Esophagus muscularis mucosa (tissue), 4 donors: ENCODE measurements at regions not wholly inside any gene's neighbourhood (a gene's known extent, or its start where the extent isn't known, plus 50 kb on each side); places are given as distances from the start of the nearest gene placed in this dataset.

Experiments
- EP300 ChIP-seq: sonication (generic); formaldehyde crosslinking; IDR thresholded peaks from one replicate; pipeline ENCODE4 v1.6.1; 2017; ENCODE audit warnings: antibody characterized with exemption
- POLR2A ChIP-seq: fragments of 450-650 bp; IDR thresholded peaks from one replicate; pipeline ENCODE4 v1.6.1; 2017; ENCODE audit warnings: antibody characterized with exemption, moderate library complexity, mild to moderate bottlenecking, low read depth
- POLR2AphosphoS5 ChIP-seq, 2 donors: sonication (generic); formaldehyde crosslinking; IDR thresholded peaks; one replicate each; pipeline ENCODE4 v1.6.1; 2017; ENCODE audit warnings: antibody characterized with exemption in 2 of 2
- TF ChIP-seq, protein P1 (sequence below), 3 experiments: fragments of 200-600 bp in 2 of 3; fragments of 450-650 bp in 1 of 3; sonication (generic) in 2 of 3; IDR thresholded peaks; one replicate each; pipeline ENCODE4 v1.5.1; 2017 to 2019; ENCODE audit warnings: antibody characterized with exemption in 3 of 3, mild to moderate bottlenecking in 2 of 3, moderate library complexity in 1 of 3

DNA sequence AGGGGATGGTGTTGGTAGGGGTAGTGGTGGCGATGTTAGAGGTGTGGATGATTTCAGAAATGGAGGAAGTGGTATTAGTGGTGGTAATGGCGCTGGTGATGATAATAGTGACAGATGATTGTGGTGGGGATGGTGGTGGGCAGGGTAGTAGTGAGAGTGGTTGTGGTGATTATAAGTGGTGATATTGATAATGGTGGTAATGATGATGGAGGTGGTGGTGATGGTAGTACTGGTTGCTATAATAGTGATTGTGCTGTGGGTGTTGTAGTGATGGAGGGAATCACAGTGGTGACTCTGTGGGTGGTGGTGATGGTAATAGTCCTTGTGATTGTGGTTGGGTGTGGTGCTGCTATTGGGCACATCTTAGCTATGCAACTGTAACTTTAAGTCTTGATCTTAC lies 61.6 kb upstream of the TBX20 start:
- TF ChIP-seq, protein P1, sequence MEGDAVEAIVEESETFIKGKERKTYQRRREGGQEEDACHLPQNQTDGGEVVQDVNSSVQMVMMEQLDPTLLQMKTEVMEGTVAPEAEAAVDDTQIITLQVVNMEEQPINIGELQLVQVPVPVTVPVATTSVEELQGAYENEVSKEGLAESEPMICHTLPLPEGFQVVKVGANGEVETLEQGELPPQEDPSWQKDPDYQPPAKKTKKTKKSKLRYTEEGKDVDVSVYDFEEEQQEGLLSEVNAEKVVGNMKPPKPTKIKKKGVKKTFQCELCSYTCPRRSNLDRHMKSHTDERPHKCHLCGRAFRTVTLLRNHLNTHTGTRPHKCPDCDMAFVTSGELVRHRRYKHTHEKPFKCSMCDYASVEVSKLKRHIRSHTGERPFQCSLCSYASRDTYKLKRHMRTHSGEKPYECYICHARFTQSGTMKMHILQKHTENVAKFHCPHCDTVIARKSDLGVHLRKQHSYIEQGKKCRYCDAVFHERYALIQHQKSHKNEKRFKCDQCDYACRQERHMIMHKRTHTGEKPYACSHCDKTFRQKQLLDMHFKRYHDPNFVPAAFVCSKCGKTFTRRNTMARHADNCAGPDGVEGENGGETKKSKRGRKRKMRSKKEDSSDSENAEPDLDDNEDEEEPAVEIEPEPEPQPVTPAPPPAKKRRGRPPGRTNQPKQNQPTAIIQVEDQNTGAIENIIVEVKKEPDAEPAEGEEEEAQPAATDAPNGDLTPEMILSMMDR (IDR thresholded peaks at IDR 0.05), result no peak
- no peak for TF ChIP-seq POLR2AphosphoS5 (IDR thresholded peaks at IDR 0.05)
- no peak for TF ChIP-seq POLR2A
- no peak for TF ChIP-seq EP300
